Omental fat pad (tissue), 3 donors: ENCODE measurements at regions not wholly inside any gene's neighbourhood (a gene's known extent, or its start where the extent isn't known, plus 50 kb on each side); places are given as distances from the start of the nearest gene placed in this dataset.

Source experiments
- ATAC-seq: fragments of 150-250 bp; one replicate; pipeline ENCODE4 v1.9.1; 2016; ENCODE audit warnings: mild to moderate bottlenecking, moderate library complexity; ENCODE audit not compliant: low FRiP score
- DNase-seq: peaks from one replicate; pipeline ENCODE4 v3.0.0-alpha.2; 2019; ENCODE audit warnings: low spot score
- CTCF ChIP-seq, 3 donors: fragments of 450-650 bp; IDR thresholded peaks; one replicate each; pipeline ENCODE4 v1.5.1; 2016 to 2017; ENCODE audit warnings: antibody characterized with exemption in 3 of 3, mild to moderate bottlenecking in 3 of 3, moderate library complexity in 2 of 3

- no peak for TF ChIP-seq CTCF (IDR thresholded peaks at IDR 0.05)
- DNase-seq (no peak), ATAC-seq (no peak)
These were observed 282.6 kb downstream of the SKIDA1 start for GRCh38 chr10:21242915-21243314.

DNA sequence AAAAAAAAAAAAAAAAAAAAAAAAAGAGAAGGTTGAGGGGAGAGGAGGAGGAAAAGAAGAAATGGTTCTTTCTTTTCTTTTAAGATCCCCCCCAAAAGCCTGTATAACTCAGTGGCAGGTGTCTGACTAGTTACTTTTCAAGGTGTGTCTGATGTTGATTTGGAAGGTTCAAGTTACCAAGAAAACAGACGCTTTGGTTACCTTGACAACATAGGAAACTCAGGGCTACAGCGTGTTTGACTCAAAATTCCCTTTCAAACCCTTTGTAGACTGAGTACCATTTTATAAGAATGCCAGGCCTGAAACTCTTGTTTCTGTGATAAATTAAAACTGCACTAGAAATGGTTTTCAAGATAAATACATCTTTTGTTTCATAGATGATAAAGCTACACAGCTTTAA is 286.8 kb downstream of the SKIDA1 start:
- TF ChIP-seq CTCF (IDR thresholded peaks at IDR 0.05) = no peak
- DNase-seq (no peak), ATAC-seq (no peak)

DNA sequence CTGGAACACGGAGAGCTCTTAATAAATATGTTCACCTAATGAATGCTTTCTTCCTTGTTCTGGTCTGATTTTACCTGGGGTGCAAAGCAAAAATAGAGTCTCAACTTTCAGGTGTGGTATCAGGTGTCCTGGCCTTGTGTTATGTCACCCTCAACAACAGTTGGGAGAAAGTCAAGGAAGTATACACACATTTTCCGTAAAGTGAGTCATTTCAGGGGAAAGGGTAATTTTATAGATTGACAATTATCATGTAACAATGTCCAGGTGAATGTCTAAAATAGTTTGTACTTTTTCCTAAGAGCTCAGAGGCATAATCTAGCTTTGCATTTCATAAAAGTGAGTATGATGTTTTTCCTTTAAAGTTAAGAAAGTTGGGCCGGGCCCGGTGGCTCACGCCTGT is 287.4 kb downstream of the SKIDA1 start:
- DNase-seq (no peak), ATAC-seq (no peak)
- no peak for TF ChIP-seq CTCF (IDR thresholded peaks at IDR 0.05)

- ATAC-seq (no peak), DNase-seq (no peak)
- TF ChIP-seq CTCF (IDR thresholded peaks at IDR 0.05) = no peak
These were observed 290.7 kb downstream of the SKIDA1 start for GRCh38 chr10:21234761-21235160.

GRCh38 chr10:21230219-21230618 is 295.3 kb downstream of the SKIDA1 start:
- TF ChIP-seq CTCF (IDR thresholded peaks at IDR 0.05) = no peak
- DNase-seq (no peak), ATAC-seq (no peak)

GRCh38 chr10:21217748-21218367 is 307.6 kb downstream of the SKIDA1 start:
- no peak for DNase-seq

More at GRCh38 chr10:21217748-21218367, 307.6 kb downstream of the SKIDA1 start:
- no peak for TF ChIP-seq CTCF (IDR thresholded peaks at IDR 0.05)
- ATAC-seq = no peak
